Hematopoietic multipotent progenitor cell treated with erythropoietin and hydrocortisone succinate and interleukin-3 and kit ligand, for 4 days (in vitro differentiated cells): ENCODE measurements at regions not wholly inside any gene's neighbourhood (a gene's known extent, or its start where the extent isn't known, plus 50 kb on each side); places are given as distances from the start of the nearest gene placed in this dataset.
"Not testable (repeated sequence)": the region's sequence is repeated elsewhere in the genome, so short reads cannot be mapped to it uniquely, and the experiment has no call there.

Source experiments
- DNase-seq: peaks from one replicate; pipeline ENCODE4 v3.0.0-alpha.2; 2015

DNA sequence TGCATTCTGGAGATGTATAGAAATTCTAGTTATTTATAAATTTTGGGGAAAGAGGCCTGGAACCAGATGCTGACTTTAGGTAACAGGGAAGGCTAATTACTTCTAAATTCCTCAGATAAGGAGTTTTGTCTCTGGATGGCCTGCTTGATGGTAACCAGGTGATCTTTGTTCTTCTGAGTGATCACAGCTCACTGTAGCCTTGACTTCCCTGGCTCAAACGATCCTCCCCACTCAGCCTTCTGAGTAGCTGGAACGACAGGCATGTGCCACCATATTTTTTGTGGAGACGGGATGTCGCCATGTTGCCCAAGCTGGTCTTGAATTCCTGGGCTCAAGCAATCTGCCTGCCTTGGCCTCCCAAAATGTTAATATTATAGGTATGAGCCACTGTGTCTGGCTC, 54.4 kb upstream of the MSH6 start:
- no peak for DNase-seq

DNA sequence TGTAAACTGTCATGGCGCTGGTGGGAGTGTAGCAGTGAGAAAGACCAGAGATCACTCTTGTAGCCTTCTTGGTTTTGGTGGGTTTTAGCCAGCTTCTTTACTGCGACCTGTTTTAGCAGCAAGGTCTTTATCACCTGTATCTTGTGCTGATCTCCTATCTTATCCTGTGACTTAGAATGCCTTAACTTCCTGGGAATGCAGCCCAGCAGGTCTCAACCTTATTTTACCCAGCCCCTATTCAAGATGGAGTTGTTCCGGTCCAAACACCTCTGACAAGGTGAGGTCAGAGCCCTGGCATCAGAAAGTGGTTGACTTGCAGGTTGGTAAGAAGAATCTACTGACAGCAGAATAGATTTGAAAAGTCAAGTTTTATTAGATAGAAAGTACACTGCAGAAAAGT, 55.0 kb upstream of the MSH6 start:
- no peak for DNase-seq

DNA sequence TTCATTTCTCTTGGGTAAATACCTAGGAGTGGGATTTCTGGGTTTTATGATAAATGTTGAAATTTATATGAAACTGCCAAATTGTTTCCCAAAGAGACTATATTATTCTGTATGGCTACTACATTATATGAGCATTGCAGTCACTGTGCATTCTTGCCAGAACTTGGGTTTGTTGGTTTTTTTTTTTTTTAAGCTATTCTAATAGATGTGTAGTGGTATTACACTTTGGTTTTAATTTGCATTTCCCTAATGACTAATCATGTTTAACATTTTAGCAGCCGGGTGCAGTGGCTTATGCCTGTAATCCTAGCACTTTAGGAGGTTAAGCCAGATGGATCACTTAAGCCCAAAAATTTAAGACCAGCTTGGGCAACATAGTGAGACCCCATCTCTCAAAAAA, 56.0 kb upstream of the MSH6 start:
- not testable (repeated sequence) for DNase-seq

DNA sequence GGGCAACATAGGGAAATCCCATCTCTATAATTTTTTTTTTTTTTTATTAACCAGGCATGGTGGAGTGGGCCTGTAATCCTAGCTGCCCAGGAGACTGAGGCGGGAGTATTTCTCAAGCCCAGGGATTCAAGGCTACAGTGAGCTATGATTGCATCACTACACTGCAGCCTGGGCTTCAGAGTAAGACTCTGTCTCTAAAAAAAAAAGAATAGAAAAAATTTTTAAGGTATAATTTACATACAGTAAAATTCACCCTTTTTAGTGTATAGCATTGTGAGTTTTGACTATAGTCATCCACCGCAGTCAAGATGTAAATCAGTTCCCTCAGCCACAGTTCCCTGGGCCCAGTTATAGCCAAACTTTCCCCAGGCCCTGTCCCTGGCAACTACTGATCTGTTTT, 57.1 kb upstream of the MSH6 start:
- DNase-seq: no peak

DNA sequence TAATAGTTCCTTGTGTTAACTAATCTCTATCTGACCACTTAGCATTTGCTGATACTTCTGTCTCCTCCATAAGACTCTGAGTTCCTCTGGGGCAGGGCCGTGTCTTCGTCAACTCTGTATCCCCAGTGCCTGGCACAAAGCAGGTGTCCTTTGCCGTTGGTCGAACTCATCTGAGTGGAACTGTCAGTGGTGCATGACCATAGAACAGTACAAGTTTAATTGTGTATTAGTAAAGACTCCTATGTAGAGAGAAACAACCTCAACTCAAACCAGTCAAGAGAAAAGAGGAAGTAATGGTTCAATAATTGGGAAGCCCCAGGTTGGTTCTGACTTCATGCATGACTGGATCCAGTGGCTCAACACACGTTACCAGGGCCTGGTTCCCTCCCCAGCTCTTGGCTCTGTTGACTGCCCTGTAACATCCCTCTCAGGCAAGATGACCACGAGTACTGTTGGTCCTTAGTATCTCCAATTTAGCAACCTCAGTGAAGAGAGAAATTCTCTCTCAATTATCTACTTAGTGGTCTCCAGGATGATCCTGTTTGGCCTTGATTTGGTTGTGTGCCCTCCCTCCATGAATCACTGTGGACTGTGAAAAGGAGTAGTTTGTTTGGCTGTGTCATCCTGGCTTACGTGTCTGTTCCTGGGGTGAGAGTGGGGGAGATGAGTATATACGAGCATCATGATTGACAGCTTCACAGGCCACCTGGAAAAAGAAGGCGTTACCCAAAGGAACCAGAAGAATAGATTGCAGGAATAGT, 58.5 kb upstream of the MSH6 start:
- DNase-seq: peak; percentile 14

DNA sequence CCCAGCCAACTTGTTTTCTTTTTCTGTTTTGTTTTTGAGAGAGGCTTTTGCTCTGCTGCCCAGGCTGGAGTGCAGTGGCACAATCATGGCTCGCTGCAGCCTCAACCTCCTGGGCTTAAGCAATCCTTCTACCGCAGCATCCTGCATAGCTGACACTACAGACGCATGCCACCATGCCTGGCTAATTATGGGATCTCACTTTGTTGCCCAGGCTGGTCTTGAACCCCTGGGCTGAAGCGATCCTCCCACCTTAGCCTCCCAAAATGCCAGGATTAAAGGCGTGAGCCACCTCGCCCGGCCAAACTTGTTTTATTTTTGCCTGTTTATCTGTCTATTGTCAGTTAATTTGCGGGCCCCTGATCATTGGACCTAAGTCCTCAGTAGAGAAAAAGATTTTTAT, 61.6 kb upstream of the MSH6 start:
- no peak for DNase-seq

DNA sequence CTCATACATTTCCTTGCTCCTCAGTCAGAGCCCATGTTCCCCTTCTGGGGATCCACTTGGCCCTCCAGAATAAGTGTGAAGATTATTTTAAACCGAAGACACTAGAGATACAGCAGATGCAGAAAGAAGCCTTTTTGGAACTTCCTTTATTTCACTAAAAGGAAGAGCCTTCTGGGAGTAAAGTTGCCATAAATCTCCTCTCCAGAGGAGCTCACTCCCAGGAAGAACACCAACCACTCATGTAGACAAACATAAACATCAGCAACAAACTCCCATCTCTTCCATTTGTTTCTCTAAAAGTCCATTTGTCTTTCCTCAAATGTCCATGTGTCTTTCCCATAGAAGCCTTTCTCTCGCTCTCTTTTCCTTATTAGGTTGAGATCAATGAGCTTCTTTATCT, 62.4 kb upstream of the MSH6 start:
- no peak for DNase-seq

DNA sequence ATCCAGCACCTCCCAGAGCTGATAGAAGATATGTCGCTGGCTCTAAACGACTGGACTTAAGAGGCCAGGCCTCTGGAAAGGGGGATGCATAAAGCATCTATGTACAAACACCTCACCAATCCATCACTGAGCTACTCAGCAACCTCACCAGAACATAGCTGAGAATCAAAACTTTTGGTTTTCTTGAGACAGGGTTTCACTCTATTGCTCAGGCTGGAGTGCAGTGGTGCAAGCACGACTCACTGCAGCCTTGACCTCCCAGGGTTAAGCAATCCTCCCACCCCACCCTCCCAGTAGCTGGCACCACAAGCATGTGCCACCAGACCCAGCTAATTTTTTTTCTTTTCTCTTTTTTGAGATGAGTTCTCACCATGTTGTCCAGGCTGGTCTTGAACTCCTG, 62.9 kb upstream of the MSH6 start:
- peak; percentile 9 for DNase-seq

DNA sequence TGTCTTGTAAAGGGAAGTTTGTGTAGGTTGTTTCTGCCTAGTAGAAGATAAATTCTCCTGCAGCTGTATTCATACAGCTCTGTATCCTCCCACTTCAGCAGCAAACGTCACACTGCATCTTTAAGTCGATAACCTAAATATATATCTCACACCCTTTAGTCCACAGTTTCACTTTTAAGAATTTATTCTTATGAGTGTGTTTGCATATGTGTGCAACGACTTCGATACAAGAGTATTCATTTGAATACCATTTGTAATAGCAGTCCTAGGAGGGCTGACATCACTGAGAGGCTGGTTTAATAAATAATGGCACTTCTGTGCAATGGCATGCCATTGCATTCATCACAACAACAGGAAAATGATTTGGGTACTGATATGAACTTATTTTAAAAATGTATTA, 63.8 kb upstream of the MSH6 start:
- no peak for DNase-seq

DNA sequence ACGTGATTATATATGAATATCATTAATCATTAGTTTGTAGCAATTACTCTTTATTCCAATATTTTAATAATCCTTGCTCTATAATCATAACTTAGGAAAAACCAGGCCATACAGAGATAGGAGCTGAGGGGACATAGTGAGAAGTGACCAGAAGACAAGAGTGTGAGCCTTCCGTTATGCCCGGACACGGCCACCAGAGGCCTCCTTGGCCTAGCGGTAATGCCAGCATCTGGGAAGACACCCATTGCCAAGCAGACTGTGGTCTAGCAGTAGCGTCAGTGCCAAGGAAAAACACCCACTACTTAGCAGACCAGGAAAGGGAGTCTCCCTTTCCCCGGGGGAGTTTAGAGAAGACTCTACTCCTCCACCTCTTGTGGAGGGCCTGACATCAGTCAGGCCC, 66.6 kb upstream of the MSH6 start:
- not testable (repeated sequence) for DNase-seq

DNA sequence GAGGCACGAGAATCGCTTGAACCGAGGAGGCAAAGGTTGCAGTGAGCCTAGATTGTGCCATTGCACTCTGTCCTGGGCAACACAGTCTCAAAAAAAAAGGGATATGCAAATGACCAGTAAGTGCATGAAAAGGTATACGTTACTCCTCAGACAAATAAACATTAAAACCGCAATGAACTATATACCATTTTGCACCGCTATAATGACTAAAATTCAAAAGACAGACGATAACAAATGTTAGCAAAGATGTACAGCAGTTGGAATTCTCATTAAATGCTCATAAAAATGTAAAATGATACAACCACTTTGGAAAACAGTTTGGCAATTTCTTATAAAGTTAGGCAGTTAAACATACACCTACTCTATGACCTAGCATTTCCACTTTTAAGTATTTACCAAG, 67.4 kb upstream of the MSH6 start:
- no peak for DNase-seq

DNA sequence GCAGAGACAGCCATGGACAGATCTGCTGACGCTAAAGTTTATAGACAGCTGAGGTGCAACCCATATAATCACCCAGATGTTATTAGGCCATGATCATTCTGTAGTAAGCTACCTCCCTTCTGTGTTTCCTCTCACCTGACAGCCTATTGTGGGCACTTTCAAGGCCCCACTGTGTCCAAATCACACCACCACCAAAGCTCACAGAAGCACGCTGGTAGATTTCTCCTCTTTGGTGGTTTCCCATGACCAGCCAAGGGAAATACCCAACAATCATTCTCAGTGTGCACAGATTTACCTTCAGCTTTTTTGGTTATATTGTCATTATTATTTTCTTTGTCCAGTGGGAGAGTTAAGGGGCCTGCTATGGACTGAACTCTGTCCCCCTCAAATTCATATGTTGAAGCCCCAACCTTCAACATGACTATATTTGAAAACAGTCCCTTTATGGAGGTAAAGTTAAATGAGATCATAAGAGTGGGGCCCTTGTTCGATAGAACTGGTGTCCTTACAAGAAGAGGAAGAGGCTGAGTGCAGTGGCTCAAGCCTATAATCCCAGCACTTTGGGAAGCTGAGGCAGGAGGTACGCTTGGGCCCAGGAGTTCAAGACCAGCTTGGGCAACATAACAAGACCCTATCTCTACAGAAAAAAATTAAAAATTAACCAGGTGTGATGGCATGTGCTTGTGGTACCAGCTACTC, 74.0 kb upstream of the MSH6 start:
- no peak for DNase-seq

DNA sequence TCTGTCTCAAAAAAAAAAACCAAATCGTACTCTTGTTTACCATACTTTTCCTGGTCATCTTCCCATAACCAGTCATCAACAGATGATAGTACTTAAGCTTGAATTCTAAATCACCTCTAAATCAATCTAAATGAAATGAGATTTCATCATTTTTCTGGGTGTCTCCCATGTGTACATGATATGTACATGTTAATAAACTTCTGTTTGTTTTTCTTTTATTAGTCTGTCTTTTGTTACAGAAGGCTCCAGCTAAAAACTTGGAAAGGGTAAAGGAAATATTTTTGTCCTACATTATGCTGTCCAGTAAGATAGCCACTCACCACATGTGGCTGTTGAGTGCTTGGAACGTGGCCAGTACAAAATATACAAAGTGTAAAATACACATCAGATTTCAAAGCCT, 78.7 kb upstream of the MSH6 start:
- DNase-seq: no peak

DNA sequence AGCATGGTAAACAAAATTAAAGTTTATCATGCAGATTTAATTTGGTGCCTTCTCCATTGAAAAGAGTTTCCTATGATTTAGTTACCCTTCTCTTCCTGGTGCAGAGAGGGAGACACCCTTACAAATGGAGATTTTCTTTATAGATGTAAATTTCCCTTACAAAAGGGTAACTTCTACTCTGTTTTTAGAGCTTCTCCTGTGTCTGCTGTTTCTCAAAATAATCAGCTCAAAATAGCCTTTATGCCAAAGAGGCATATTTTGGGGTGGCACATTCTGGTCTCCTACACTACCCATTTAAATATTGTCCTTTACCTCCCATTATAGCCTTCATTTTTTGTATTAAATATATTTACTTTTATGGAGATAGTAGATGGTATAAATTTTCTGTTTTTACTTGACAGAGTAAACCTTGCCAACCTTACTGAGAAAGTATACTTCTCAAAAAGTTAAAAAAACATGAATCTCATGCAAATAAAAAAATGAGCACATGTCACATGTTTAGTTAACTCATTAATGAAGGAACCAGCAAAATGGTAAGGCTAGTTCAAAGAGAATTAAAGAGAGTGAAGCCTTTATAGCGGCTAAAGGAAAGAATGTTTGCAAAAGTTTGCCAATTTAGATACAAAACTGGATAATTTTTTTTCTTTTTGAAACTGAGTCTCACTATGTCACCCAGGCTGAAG, 83.3 kb upstream of the MSH6 start:
- DNase-seq: no peak

DNA sequence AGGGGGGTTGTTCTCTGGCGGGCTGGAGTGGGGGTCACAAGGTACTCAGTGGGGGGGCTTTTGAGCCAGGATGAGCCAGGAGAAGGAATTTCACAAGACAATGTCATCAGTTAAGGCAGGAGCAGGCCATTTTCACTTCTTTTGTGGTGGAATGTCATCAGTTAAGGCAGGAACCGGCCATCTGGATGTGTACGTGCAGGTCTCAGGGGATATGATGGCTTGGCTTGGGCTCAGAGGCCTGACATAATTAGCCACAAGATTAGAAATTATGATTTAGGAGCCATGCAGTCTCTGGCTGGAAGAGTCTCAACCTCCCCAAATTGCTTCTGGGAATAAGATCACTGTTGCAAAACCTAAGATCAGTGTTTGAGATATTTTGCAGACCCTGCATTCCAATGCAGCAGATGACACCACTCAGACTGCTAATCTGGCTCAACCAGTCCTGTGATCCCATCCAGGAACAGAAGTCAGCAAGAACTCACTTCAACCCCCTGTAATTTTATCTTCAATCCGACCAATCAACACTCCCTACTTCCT, 84.4 kb upstream of the MSH6 start:
- DNase-seq: not testable (repeated sequence)

DNA sequence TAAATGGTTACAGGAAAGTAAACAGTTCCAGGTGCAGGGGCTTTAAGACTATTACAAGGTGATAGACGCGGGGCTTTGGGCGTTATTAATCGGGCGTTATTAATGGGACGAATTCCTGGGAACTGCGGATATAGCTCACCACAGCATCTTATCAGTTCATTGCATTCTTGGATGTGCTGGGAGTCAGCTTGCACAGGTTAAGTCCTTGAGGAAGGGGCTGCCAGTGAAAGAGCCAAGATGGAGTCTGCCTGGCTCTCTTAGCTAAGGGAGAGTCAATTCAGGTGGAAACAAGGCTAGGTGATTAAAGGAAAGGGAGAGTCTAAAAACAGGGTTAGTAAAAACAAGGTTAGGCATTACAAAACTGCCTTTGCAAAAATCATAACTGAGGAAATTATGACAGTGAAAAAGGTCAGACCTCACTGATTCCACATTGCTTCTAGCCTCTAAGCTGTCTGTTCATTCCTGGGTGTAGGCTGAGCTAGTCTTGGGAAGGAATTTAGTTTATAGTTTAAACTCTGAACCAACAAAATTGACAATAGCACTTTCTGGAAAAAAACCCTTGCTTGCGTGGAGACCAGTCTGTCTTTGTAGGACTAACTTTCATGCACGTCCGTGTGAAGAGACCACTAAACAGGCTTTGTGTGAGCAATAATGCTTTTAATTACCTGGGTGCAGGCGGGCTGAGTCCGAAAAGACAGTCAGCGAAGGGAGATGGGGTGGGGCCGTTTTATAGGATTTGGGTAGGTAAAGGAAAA, 85.1 kb upstream of the MSH6 start:
- DNase-seq: not testable (repeated sequence)

DNA sequence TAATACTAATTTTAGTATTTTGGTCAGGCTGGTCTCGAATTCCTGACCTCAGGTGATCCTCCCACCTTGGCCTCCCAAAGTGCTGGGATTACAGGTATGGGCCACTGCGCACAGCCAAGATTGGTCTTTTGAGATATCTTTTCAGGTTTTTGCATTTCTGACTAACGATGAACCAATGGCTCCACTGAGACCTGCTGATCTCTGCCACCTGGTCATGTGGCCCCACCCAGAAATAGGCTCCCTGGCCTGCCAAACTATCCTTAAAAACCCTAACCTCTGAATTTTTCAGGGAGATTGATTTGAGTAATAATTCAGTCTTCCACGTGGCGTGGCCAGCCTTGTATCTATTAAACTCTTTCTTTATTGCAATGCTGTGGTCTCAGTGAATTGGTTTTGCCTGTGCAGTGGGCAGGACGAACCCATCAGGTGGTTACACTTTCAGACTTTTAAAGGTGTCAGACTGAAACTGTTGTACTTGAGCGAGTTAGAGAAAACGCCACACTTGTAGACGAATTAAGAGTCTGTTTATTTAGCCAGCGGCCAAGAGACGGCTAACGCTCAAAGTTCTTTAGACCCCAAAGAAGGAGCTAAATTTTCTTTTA, 85.8 kb upstream of the MSH6 start:
- DNase-seq: no peak

DNA sequence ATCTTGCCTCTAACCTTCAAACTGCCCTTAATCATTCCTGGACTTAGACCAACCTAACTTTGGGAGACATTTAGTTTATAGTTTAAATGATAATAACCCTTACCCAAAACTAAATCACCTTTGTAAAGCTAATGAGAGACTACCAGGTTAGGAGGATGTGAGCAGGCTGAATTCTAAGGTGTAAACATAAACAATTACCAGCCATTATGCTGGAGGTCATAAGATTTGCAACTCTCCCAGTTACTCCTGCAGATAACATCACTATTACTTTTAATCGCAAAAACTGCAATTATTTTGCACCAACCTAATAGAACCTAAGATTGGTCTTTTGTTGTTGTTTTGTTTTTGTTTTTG, 86.5 kb upstream of the MSH6 start:
- no peak for DNase-seq

DNA sequence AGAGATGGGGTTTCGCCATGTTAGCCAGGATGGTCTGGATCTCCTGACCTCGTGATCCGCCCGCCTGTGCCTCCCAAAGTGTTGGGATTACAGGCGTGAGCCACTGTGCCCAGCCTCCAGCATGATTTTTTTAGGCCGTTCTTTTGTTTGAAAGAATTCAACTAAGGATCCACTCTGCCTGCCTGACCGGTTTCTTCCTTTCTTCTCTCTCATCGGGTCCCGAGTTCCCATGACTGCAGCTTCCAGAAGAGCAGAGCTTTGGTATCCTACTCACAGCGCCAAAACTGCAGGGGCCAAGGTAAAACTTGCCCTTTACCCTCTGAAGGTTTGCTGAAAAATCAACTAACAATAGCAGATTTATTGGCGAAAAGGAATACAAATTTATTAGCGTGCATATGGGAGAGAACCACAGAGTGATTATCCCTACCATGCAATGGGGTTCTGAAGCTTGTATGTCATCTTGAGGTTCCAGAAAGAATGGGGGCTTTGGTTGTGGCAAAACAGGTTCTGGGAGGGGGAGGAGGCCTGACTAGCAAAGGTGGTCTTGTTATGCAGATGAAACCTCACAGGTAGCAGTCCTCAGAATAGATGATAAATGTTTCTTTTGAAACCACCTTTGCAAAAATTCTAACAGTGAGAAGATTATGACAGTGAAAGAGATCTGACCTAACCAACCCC, 87.0 kb upstream of the MSH6 start:
- DNase-seq: no peak

DNA sequence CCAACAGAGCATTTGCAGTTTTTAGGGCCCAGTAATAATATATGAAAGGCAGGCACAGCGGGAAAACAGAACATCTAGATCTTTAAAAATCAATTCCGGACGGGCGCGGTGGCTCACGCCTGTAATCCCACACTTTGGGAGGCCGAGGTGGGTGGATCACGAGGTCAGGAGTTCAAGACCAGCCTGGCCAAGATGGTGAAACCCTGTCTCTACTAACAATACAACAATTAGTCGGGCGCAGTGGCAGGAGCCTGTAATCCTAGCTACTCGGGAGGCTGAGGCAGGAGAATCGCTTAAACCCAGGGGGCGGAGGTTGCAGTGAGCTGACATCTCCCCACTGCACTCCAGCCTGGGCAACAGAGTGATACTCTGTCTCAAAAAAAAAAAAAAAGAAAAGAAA, 88.5 kb upstream of the MSH6 start:
- not testable (repeated sequence) for DNase-seq

DNA sequence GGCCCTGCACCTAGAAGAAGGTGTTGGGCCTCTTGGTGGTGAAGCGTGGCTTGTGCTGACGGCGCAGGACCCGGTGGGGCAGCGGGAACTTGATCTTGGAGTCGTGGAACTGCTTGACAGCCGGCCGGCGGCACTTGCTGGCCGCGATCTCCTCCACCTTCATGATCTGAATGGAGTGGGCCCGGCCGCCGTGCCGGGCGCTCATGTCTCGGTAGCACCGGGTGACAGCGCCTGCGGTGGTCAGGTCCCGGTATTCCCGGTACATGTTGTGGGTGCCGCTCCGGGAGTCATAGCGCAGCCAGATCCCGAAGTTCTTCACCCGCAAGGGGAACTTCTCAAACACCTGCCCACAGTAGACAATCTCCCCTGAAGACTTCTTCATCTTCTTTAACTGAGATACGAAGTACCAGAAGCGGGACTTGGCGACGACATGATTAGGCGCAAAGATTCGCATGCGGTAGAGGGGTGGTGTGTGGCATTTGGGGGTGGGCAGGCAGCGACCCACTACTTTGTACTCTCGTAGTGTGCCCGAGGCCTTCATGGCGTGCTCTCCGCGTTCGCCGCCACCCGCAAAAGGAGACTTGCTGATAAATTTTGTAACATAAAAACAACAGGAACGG, 92.1 kb upstream of the MSH6 start:
- not testable (repeated sequence) for DNase-seq

DNA sequence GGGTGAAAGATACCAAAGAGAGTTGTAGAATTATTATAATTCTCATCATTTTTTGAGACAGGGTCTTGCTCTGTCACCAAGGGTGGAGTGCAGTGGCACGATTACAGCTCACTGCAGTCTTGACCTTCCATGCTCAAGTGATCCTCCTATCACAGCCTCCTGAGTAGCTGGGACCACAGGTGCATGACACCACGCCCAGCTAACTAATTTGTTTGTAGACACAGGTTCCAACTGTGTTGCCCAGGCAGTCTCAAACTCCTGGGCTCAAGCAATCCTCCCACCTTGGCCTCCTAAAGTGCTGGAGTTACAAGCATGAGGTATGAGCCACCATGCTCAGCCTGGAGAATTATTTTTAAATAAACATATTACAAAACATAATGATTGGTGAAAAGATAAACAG, 92.8 kb upstream of the MSH6 start:
- DNase-seq: no peak
